Esophagus muscularis mucosa (tissue), 4 donors: ENCODE measurements at regions not wholly inside any gene's neighbourhood (a gene's known extent, or its start where the extent isn't known, plus 50 kb on each side); places are given as distances from the start of the nearest gene placed in this dataset.

Source experiments
- DNase-seq: peaks from one replicate; pipeline ENCODE4 v3.0.0-alpha.2; 2017; ENCODE audit errors: extremely low spot score
- H3K27ac ChIP-seq, 4 donors: fragments of 200-600 bp; sonication (generic); replicated peaks in 1 of 4; 1 replicate in 3 of 4; 2 replicates in 1 of 4; pipeline ENCODE4 v1.5.1; 2016 to 2019; ENCODE audit warnings: mild to moderate bottlenecking in 1 of 4
- H3K27me3 ChIP-seq, 4 donors: fragments of 200-600 bp; sonication (generic); one replicate each; pipeline versions ENCODE4 v1.5.1 to v1.6.0; 2016 to 2019
- H3K36me3 ChIP-seq, 4 donors: fragments of 200-600 bp; sonication (generic); one replicate each; pipeline ENCODE4 v1.5.1; 2016 to 2019
- H3K4me1 ChIP-seq, 4 donors: fragments of 200-600 bp; sonication (generic); one replicate each; pipeline ENCODE4 v1.5.1; 2016 to 2019
- H3K4me3 ChIP-seq, 4 donors: fragments of 200-600 bp; sonication (generic); 1 replicate in 2 of 4; 2 replicates in 2 of 4; pipeline ENCODE4 v1.5.1; 2016 to 2019; ENCODE audit warnings: mild to moderate bottlenecking in 4 of 4, moderate library complexity in 1 of 4
- H3K9me3 ChIP-seq, 4 donors: fragments of 200-600 bp; sonication (generic); 1 replicate in 3 of 4; 2 replicates in 1 of 4; pipeline ENCODE4 v1.5.1; 2016 to 2019
- CTCF ChIP-seq, 3 experiments: fragments of 200-600 bp in 2 of 3; fragments of 450-650 bp in 1 of 3; sonication (generic) in 2 of 3; IDR thresholded peaks; one replicate each; pipeline ENCODE4 v1.5.1; 2017 to 2019; ENCODE audit warnings: antibody characterized with exemption in 3 of 3, mild to moderate bottlenecking in 2 of 3, moderate library complexity in 1 of 3
- EP300 ChIP-seq: sonication (generic); formaldehyde crosslinking; IDR thresholded peaks from one replicate; pipeline ENCODE4 v1.6.1; 2017; ENCODE audit warnings: antibody characterized with exemption
- POLR2A ChIP-seq: fragments of 450-650 bp; IDR thresholded peaks from one replicate; pipeline ENCODE4 v1.6.1; 2017; ENCODE audit warnings: antibody characterized with exemption, moderate library complexity, mild to moderate bottlenecking, low read depth
- POLR2AphosphoS5 ChIP-seq, 2 donors: sonication (generic); formaldehyde crosslinking; IDR thresholded peaks; one replicate each; pipeline ENCODE4 v1.6.1; 2017; ENCODE audit warnings: antibody characterized with exemption in 2 of 2
- WGBS: methylation state at CpG from one replicate; pipeline ENCODE4 v1.1.5; 2018; 5-methylcytosine and 5-hydroxymethylcytosine counted together
- intact Hi-C: fragments of 100-400 bp; cut with DNase I; formaldehyde crosslinking; loops from one replicate; pipeline ENCODE4 v1.15.1; 2023

- no peaks in the 10 kb centered on the region for H3K4me1 ChIP-seq
- DNase-seq: no peak
- H3K4me3 ChIP-seq: no peak overlapping the region
- H3K36me3 ChIP-seq: no peaks in the 10 kb centered on the region
- no peaks in the 10 kb centered on the region for H3K9me3 ChIP-seq
- intact Hi-C loops: no loop called here
- no peak overlapping the region for H3K27ac ChIP-seq
- TF ChIP-seq CTCF (IDR thresholded peaks at IDR 0.05) (no peak), EP300 (no peak)
- WGBS: 41% methylated on average over 1 of the region's 1 CpG
- H3K27me3 ChIP-seq: no peaks in the 10 kb centered on the region
Observed at GRCh38 chr18:39259736-39260135, 1694.1 kb upstream of the CELF4 start.

- TF ChIP-seq POLR2AphosphoS5 (IDR thresholded peaks at IDR 0.05) (no peak), CTCF (IDR thresholded peaks at IDR 0.05) (no peak)
- Histone ChIP-seq H3K27ac (no peak overlapping the region), H3K4me3 (no peak overlapping the region), H3K4me1 (no peaks in the 10 kb centered on the region), H3K9me3 (no peaks in the 10 kb centered on the region), H3K27me3 (no peaks in the 10 kb centered on the region), H3K36me3 (no peaks in the 10 kb centered on the region)
- intact Hi-C loops: no loop called here
- DNase-seq: no peak
- 88% methylated on average over 1 of the region's 1 CpG for WGBS
Observed at GRCh38 chr18:39244242-39244641, 1678.6 kb upstream of the CELF4 start.

GRCh38 chr18:39241534-39241933 lies 1675.9 kb upstream of the CELF4 start:
- Histone ChIP-seq H3K4me3 (no peak overlapping the region), H3K9me3 (no peaks in the 10 kb centered on the region), H3K4me1 (no peaks in the 10 kb centered on the region), H3K36me3 (no peaks in the 10 kb centered on the region), H3K27ac (no peak overlapping the region), H3K27me3 (no peaks in the 10 kb centered on the region)
- WGBS: 90% methylated on average over 3 of the region's 3 CpGs
- no peak for DNase-seq
- TF ChIP-seq EP300 (no peak), POLR2A (no peak), POLR2AphosphoS5 (IDR thresholded peaks at IDR 0.05) (no peak), CTCF (IDR thresholded peaks at IDR 0.05) (no peak)
- intact Hi-C loops: no loop called here

GRCh38 chr18:39238981-39239660 lies 1673.5 kb upstream of the CELF4 start:
- Histone ChIP-seq H3K4me1 (no peaks in the 10 kb centered on the region), H3K27ac (no peak overlapping the region), H3K36me3 (no peaks in the 10 kb centered on the region), H3K9me3 (no peaks in the 10 kb centered on the region), H3K4me3 (no peak overlapping the region), H3K27me3 (peaks cover 0 to 4% (median 0%) of the 10 kb centered on the region in 4 donors)
- TF ChIP-seq POLR2AphosphoS5 (IDR thresholded peaks at IDR 0.05): no peak
- no peak for TF ChIP-seq EP300
- no peak for TF ChIP-seq POLR2A
- no peak for TF ChIP-seq CTCF (IDR thresholded peaks at IDR 0.05)
- 89% methylated on average over 5 of the region's 5 CpGs for WGBS
- intact Hi-C loops: no loop called here
- DNase-seq: no peak

GRCh38 chr18:39235118-39235719 lies 1669.6 kb upstream of the CELF4 start:
- H3K27ac ChIP-seq: no peak overlapping the region
- H3K27me3 ChIP-seq: peaks cover 0 to 4% (median 0%) of the 10 kb centered on the region in 4 donors
- H3K4me3 ChIP-seq: no peak overlapping the region
- H3K9me3 ChIP-seq: no peaks in the 10 kb centered on the region
- H3K4me1 ChIP-seq: peaks cover 0 to 16% (median 11%) of the 10 kb centered on the region in 4 donors
- TF ChIP-seq CTCF (IDR thresholded peaks at IDR 0.05) (no peak), POLR2A (no peak), POLR2AphosphoS5 (IDR thresholded peaks at IDR 0.05) (no peak), EP300 (no peak)
- no peak for DNase-seq
- no peaks in the 10 kb centered on the region for H3K36me3 ChIP-seq
- 98% methylated on average over 12 of the region's 19 CpGs for WGBS
- intact Hi-C loops: no loop called here
